Uterus (tissue), 2 donors: ENCODE measurements at regions not wholly inside any gene's neighbourhood (a gene's known extent, or its start where the extent isn't known, plus 50 kb on each side); places are given as distances from the start of the nearest gene placed in this dataset.

ENCODE experiments used
- POLR2A ChIP-seq, 2 donors: fragments of 450-650 bp; IDR thresholded peaks; one replicate each; pipeline ENCODE4 v1.6.1; 2016; ENCODE audit warnings: antibody characterized with exemption in 2 of 2, mild to moderate bottlenecking in 1 of 2, moderate library complexity in 1 of 2
- TF ChIP-seq, protein P1 (sequence below), 4 experiments: fragments of 200-600 bp in 2 of 4; fragments of 450-650 bp in 2 of 4; sonication (generic) in 2 of 4; IDR thresholded peaks; one replicate each; pipeline ENCODE4 v1.5.1; 2016 to 2019; ENCODE audit warnings: antibody characterized with exemption in 4 of 4, mild to moderate bottlenecking in 2 of 4, moderate library complexity in 1 of 4

DNA sequence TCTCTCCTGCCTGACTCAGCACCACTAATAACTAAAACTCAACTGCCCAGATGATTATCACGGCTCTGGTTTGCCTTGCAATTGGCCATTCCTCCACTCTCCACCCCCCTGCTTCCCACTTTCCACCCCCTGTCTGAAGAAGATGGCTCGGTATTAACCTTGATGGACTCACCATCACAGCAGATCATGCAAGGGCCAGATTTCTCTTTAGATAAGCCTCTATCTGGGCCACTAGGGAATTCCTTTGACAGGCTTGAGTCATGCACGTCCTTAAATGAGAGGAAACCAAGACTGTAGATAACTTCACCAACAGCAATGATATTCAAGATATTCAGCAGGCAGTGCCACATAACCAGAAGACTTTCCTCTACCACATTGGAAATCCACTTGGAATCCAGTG lies 131.1 kb upstream of the NBEA start:
- TF ChIP-seq, protein P1, sequence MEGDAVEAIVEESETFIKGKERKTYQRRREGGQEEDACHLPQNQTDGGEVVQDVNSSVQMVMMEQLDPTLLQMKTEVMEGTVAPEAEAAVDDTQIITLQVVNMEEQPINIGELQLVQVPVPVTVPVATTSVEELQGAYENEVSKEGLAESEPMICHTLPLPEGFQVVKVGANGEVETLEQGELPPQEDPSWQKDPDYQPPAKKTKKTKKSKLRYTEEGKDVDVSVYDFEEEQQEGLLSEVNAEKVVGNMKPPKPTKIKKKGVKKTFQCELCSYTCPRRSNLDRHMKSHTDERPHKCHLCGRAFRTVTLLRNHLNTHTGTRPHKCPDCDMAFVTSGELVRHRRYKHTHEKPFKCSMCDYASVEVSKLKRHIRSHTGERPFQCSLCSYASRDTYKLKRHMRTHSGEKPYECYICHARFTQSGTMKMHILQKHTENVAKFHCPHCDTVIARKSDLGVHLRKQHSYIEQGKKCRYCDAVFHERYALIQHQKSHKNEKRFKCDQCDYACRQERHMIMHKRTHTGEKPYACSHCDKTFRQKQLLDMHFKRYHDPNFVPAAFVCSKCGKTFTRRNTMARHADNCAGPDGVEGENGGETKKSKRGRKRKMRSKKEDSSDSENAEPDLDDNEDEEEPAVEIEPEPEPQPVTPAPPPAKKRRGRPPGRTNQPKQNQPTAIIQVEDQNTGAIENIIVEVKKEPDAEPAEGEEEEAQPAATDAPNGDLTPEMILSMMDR (IDR thresholded peaks at IDR 0.05), result no peak
- no peak for TF ChIP-seq POLR2A (IDR thresholded peaks at IDR 0.05)
